B cell (primary cell): ENCODE measurements at regions not wholly inside any gene's neighbourhood (a gene's known extent, or its start where the extent isn't known, plus 50 kb on each side); places are given as distances from the start of the nearest gene placed in this dataset.

Source experiments
- ATAC-seq: fragments of 200-7000 bp; cut with Tn5 transposase; one replicate; pipeline ENCODE4 v1.10.0; 2021; ENCODE audit warnings: low read depth, mild to moderate bottlenecking, moderate number of reproducible peaks, moderate library complexity
- CTCF ChIA-PET: fragments of 350-600 bp; sonication (Branson Sonifier 250); formaldehyde crosslinking; loops from one replicate; lab custom pipeline; 2021; ENCODE audit warnings: antibody characterized with exemption, inconsistent platforms; lab: Charles Lee
- POLR2A ChIA-PET: fragments of 350-600 bp; sonication (Branson Sonifier 250); formaldehyde crosslinking; loops from one replicate; lab custom pipeline; 2021; ENCODE audit warnings: antibody characterized with exemption; lab: Charles Lee
- DNase-seq: peaks from one replicate; pipeline ENCODE4 v3.0.0; 2013
- H2AFZ ChIP-seq: 2 replicates; pipeline ENCODE4 v1.6.1; 2012; ENCODE audit warnings: mild to moderate bottlenecking, low read depth, low read length; ENCODE audit not compliant: insufficient read depth, poor library complexity, severe bottlenecking
- H3K27ac ChIP-seq, 2 donors: 1 replicate in 1 of 2; 2 replicates in 1 of 2; pipeline ENCODE4 v1.5.1; 2012 to 2013; ENCODE audit warnings: low read length in 2 of 2, mild to moderate bottlenecking in 2 of 2, moderate library complexity in 1 of 2
- H3K27me3 ChIP-seq, 4 experiments: fragments of 200-600 bp in 1 of 4; sonication (generic) in 1 of 4; replicated peaks in 1 of 4; 1 replicate in 2 of 4; 2 replicates in 2 of 4; pipeline versions ENCODE4 v1.6.1 to v1.7.0; 2013 to 2016; ENCODE audit warnings: low read length in 3 of 4, mild to moderate bottlenecking in 2 of 4, mixed read lengths in 1 of 4, moderate library complexity in 1 of 4; ENCODE audit not compliant: insufficient read depth in 4 of 4, control insufficient read depth in 3 of 4; ENCODE audit errors: control extremely low read depth in 1 of 4
- H3K36me3 ChIP-seq, 2 experiments: replicated peaks in 1 of 2; 1 replicate in 1 of 2; 2 replicates in 1 of 2; pipeline versions ENCODE4 v1.6.1 to v1.7.1; 2013; ENCODE audit warnings: low read length in 1 of 2; ENCODE audit not compliant: insufficient read depth in 2 of 2, control insufficient read depth in 1 of 2; ENCODE audit errors: control extremely low read depth in 1 of 2, extremely low read depth in 1 of 2
- H3K4me1 ChIP-seq, 2 donors: fragments of 200-600 bp in 1 of 2; sonication (generic) in 1 of 2; 1 replicate in 1 of 2; 2 replicates in 1 of 2; pipeline versions ENCODE4 v1.5.1 to v1.6.1; 2013 to 2017; ENCODE audit warnings: low read length in 2 of 2; ENCODE audit not compliant: control insufficient read depth in 2 of 2, insufficient read depth in 2 of 2
- H3K4me2 ChIP-seq: replicated peaks from 2 replicates; pipeline ENCODE3; 2012; ENCODE audit warnings: mild to moderate bottlenecking, low read depth, low read length; ENCODE audit not compliant: poor library complexity, severe bottlenecking
- H3K4me3 ChIP-seq, 5 experiments: fragments of 200-600 bp in 1 of 5; sonication (generic) in 1 of 5; 1 replicate in 3 of 5; 2 replicates in 2 of 5; pipeline versions ENCODE4 v1.5.1 to v1.7.0; 2011 to 2016; ENCODE audit warnings: low read length in 4 of 5, mild to moderate bottlenecking in 4 of 5, low read depth in 2 of 5, control low read depth in 1 of 5, moderate library complexity in 1 of 5; ENCODE audit not compliant: insufficient read depth in 1 of 5; ENCODE audit errors: control extremely low read depth in 1 of 5, extremely low read depth in 1 of 5
- H3K79me2 ChIP-seq: fragments of 200-600 bp; sonication (generic); one replicate; pipeline ENCODE4 v1.6.0; 2016; ENCODE audit warnings: low read length; ENCODE audit not compliant: control insufficient read depth, insufficient read depth
- H3K9ac ChIP-seq: fragments of 200-600 bp; sonication (generic); 2 replicates; pipeline ENCODE4 v1.6.1; 2017; ENCODE audit warnings: mild to moderate bottlenecking, low read length, moderate library complexity
- H3K9me3 ChIP-seq, 3 donors: one replicate each; pipeline versions ENCODE4 v1.6.1 to v1.7.1; 2013; ENCODE audit warnings: low read length in 2 of 3; ENCODE audit not compliant: control insufficient read depth in 2 of 3, insufficient read depth in 1 of 3; ENCODE audit errors: control extremely low read depth in 1 of 3
- H4K20me1 ChIP-seq: 2 replicates; pipeline ENCODE4 v1.6.0; 2012; ENCODE audit warnings: mild to moderate bottlenecking, low read length; ENCODE audit not compliant: insufficient read depth, control insufficient read depth, poor library complexity, severe bottlenecking
- H3K27ac Mint-ChIP-seq: one replicate; pipeline ENCODE4 v1.8.0; 2021; ENCODE audit warnings: mixed read lengths
- H3K27me3 Mint-ChIP-seq: one replicate; pipeline ENCODE4 v1.8.0; 2021; ENCODE audit warnings: mixed read lengths
- H3K4me1 Mint-ChIP-seq: one replicate; pipeline ENCODE4 v1.8.0; 2021; ENCODE audit warnings: mixed read lengths
- H3K4me3 Mint-ChIP-seq: one replicate; pipeline ENCODE4 v1.8.0; 2021; ENCODE audit warnings: mixed read lengths
- H3K9me3 Mint-ChIP-seq: one replicate; pipeline ENCODE4 v1.8.0; 2022; ENCODE audit warnings: mixed read lengths; ENCODE audit not compliant: insufficient read depth
- CTCF ChIP-seq: fragments of 200-600 bp; IDR thresholded peaks from one replicate; pipeline ENCODE4 v1.8.0; 2022; ENCODE audit warnings: antibody characterized with exemption, mild to moderate bottlenecking
- EZH2 ChIP-seq: IDR thresholded peaks from 2 replicates; pipeline ENCODE4 v1.6.1; 2012; ENCODE audit warnings: borderline replicate concordance, low read depth, mild to moderate bottlenecking, moderate library complexity, low read length; ENCODE audit not compliant: insufficient read depth, poor library complexity, severe bottlenecking
- WGBS: methylation state at CpG from one replicate; pipeline ENCODE4 v1.1.5; 2013; ENCODE audit warnings: missing lambda C conversion rate; ENCODE audit not compliant: insufficient coverage; 5-methylcytosine and 5-hydroxymethylcytosine counted together
- intact Hi-C: fragments of 100-400 bp; cut with micrococcal nuclease; formaldehyde crosslinking; loops from one replicate; pipeline ENCODE4 v1.10.0; 2022

GRCh38 chr4:163911891-163912290 lies 417.4 kb downstream of the TMA16 start:
- Histone ChIP-seq H2AFZ (no peak overlapping the region), H3K36me3 (no peaks in the 10 kb centered on the region), H3K27ac (no peak overlapping the region), H3K79me2 (no peaks in the 10 kb centered on the region), H3K4me2 (no peak overlapping the region), H3K27me3 (no peaks in the 10 kb centered on the region), H3K9ac (no peak overlapping the region), H3K4me1 (no peaks in the 10 kb centered on the region), H3K4me3 (no peak overlapping the region), H3K9me3 (no peaks in the 10 kb centered on the region), H4K20me1 (no peaks in the 10 kb centered on the region)
- Mint-ChIP-seq H3K9me3 (no peaks in the 10 kb centered on the region), H3K27ac (no peak overlapping the region), H3K4me1 (no peaks in the 10 kb centered on the region), H3K4me3 (no peak overlapping the region), H3K27me3 (peaks cover 6% of the 10 kb centered on the region)
- WGBS: 70% methylated on average over 2 of the region's 5 CpGs
- ATAC-seq: no peak
- ChIA-PET POLR2A (no interaction called here), CTCF (no interaction called here)
- DNase-seq: no peak
- TF ChIP-seq EZH2: no peak
- no peak for TF ChIP-seq CTCF
- intact Hi-C loops: no loop called here

- WGBS: no CpG with 5 or more reads among the region's 4 CpGs
- TF ChIP-seq CTCF (no peak), EZH2 (no peak)
- Histone ChIP-seq H3K27me3 (no peaks in the 10 kb centered on the region), H3K36me3 (no peaks in the 10 kb centered on the region), H3K9me3 (no peaks in the 10 kb centered on the region), H3K27ac (no peak overlapping the region), H3K4me3 (no peak overlapping the region), H3K79me2 (no peaks in the 10 kb centered on the region), H2AFZ (no peak overlapping the region), H3K4me2 (no peak overlapping the region), H3K9ac (no peak overlapping the region), H4K20me1 (no peaks in the 10 kb centered on the region), H3K4me1 (no peaks in the 10 kb centered on the region)
- Mint-ChIP-seq H3K4me1 (no peaks in the 10 kb centered on the region), H3K27me3 (peaks cover 6% of the 10 kb centered on the region), H3K4me3 (no peak overlapping the region), H3K27ac (no peak overlapping the region), H3K9me3 (no peaks in the 10 kb centered on the region)
- DNase-seq (no peak), ATAC-seq (no peak)
- ChIA-PET CTCF (no interaction called here), POLR2A (no interaction called here)
- intact Hi-C loops: no loop called here
Observed at GRCh38 chr4:163913571-163913970, 419.1 kb downstream of the TMA16 start.
